HFFc6 (cell line): ENCODE measurements at regions not wholly inside any gene's neighbourhood (a gene's known extent, or its start where the extent isn't known, plus 50 kb on each side); places are given as distances from the start of the nearest gene placed in this dataset. TPM values are rescaled to one million over a fixed set of nuclear protein-coding genes. Genes with fewer than 3 reads are reported as not detected.

ENCODE experiments used
- DNase-seq: peaks from one replicate; pipeline ENCODE4 v3.0.0-alpha.2; 2018
- H3K27ac Mint-ChIP-seq: 2 replicates; pipeline ENCODE4 v1.8.0; 2020; ENCODE audit warnings: mild to moderate bottlenecking, mixed read lengths
- H3K27me3 Mint-ChIP-seq: 2 replicates; pipeline ENCODE4 v1.8.0; 2021; ENCODE audit warnings: mild to moderate bottlenecking, moderate library complexity, mixed read lengths; ENCODE audit not compliant: insufficient read depth
- H3K36me3 Mint-ChIP-seq: 2 replicates; pipeline ENCODE4 v1.8.0; 2021; ENCODE audit warnings: low read depth, mixed read lengths
- H3K4me1 Mint-ChIP-seq: 2 replicates; pipeline ENCODE4 v1.8.0; 2020; ENCODE audit warnings: low read depth, mixed read lengths
- H3K4me3 Mint-ChIP-seq: 2 replicates; pipeline ENCODE4 v1.8.0; 2020; ENCODE audit warnings: mild to moderate bottlenecking, moderate library complexity, mixed read lengths
- H3K9me3 Mint-ChIP-seq: 2 replicates; pipeline ENCODE4 v1.8.0; 2020; ENCODE audit warnings: mild to moderate bottlenecking, mixed read lengths
- CTCF ChIP-seq: fragments of 200-600 bp; sonication (generic); IDR thresholded peaks from 2 replicates; pipeline ENCODE4 v1.5.0; 2021; ENCODE audit warnings: antibody characterized with exemption, mild to moderate bottlenecking
- microRNA-seq: library from miRNA; unstranded; fragments of <30 nt; microRNA quantifications from one replicate; pipeline ENCODE4, GENCODE V29; 2019

- Mint-ChIP-seq H3K27me3 (peaks cover 2% of the 10 kb centered on the region; the same call in 1 of the 2 replicates), H3K36me3 (no peaks in the 10 kb centered on the region), H3K9me3 (no peaks in the 10 kb centered on the region), H3K4me1 (no peaks in the 10 kb centered on the region), H3K4me3 (no peak overlapping the region), H3K27ac (no peak overlapping the region)
- no peak for TF ChIP-seq CTCF
- no peak for DNase-seq
These were observed 54.5 kb upstream of the ZNF804A start for GRCh38 chr2:184543832-184544231.

Small RNA genes lying in the stretch of these regions (microRNA-seq; reads per million reads assigned to microRNA genes)
- not detected for gene MIR548AE1
